ENCODE measurements at regions not wholly inside any gene's neighbourhood (a gene's known extent, or its start where the extent isn't known, plus 50 kb on each side); places are given as distances from the start of the nearest gene placed in this dataset.

DNA sequence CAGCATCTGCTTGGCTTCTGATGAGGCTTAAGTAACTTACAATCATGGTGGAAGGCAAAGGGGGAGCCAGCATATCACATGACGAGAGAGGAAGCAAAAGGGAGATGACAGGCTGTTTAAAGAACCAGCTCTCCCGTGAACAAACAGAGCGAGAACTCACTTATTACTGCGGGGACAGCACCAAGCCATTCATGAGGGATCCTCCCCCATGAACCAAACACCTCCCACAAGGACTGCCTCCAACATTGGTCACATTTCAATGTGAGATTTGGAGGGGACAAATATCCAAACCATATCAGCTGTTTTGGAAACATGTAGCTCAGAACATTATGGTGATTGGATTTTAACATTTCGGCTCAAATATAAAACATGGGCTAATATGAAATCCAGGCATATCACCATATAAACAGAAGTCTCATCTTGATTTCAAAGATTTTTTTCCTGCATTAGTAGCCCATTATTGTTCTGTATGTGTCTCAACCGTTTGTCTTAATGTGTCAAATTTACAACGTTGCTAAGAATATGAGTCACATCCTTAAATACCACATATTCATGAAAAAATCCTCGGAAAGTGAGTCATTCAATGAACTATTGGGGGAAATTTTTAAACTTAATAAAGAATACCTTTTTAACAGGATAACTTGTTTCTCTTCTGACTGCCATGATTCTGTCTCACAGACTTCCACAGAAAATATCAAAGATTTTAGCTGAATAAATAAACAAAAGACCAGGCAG is 894.3 kb downstream of the TFAP2A start:
- DNase-seq, result no peak

DNA sequence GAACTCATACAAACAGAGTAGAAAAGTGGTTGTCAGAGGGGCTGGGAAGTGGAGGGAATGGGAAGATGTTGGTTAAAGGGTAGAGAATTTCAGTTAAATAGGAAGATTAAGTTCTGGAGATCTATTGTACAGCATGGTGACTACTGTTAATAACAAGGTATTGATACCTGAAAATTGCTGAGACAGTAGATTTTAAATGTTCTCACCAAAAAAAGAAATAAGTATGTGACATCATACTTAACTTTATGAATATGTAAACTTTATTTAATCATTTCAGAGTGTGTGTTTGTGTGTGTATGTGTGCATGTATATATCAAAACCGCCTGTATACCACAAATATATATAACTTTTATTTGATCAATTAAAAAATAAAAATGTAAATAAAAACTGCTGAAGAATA is 896.4 kb downstream of the TFAP2A start:
- no peak for DNase-seq

DNA sequence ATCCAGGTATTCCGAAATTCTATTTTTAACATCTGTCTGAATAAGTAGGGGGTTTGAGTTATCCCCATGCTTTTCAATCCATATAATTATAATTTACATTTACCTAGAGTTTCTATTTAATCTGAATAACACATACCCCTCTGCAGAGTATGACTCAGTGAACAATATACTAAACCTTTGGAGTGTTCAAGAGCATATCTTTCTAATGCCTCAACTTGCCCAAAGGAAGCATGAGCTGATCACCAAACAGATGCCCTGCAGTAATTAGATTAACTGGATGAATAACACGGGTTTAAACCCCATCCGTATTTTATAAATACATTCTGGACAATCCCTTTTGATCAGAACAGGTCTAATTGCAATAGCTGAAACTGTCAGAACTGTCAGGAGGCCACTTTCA is 897.1 kb downstream of the TFAP2A start:
- DNase-seq, result no peak

DNA sequence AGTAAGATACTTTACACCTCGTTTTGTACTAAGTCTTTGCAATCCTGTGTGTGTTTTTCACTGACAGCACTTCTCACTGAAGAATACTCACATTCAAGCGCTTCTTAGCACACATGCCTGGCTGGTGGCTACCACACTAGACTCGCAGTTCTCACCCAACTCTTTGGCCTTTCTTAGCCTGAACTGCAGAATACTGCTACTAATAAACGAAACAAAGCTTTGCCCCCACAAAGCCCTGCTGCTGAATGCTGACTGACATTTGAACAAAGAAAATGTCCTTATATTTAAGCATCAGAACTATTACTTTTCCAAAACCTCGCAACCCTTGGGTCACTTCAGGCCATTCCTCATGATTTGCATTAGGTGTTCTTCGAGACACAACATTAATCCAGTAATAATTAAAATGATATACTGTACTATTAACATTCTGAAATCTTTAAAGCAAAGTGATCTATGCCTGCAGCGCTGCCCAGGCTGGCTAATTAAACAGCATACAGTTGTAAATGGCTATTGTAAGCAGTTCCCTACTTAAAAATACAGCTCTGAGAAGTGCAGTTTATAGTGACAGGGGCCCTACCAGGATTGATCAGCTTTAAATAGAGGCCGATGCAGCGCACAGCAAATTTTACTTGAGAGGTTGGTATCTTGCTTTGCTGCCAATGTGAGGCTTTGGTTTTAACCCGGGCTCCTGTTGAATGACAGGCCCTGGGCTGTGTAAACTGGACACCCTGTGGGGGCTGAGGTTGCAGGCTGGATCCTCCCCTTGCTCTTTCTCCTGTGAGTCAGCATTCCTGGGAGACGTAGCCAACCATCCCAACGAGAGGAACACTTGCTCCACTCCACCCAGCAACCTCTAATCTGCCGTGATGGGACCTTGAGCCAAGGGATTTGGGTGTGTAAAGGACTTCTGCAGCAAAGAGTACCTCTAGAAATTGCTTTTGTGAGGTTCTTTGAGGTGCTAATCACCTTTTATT is 899.0 kb downstream of the TFAP2A start:
- DNase-seq, result no peak

DNA sequence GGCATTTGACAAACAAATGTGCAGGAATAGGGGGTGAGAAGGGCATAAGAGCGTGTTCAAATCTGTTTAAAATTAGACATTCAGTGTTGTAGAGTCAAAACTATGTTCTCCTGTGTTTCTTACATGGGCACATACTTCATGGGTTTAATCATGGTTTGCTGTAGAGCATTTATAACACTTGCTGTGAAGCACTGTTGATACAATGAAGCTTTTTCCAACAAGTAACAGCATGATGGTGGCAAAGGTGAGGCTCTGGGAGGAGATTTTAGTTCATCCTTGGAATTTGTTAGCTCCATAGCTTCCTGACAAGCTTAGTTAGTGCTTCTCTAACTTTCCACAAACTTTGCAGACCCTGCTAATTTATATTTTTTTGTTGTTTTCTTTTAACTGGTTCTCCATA is 900.7 kb downstream of the TFAP2A start:
- no peak for DNase-seq

DNA sequence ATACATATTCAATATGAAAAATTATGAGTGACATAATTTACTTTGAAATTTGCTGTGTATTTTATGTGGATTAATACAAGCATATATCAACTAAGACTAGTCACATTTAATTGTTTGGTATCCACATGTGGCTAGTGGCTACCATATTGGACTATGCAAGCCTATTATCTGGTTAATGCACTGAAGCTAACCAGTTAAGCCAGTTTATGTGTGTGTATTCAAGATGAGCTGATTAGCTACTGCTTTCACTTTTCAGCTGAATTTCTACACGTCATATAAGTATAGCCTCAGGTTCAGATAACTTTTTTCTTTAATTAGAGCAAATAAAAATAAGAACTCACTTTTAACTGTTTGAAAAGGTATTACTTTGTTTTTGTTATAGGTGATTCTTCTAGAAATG is 903.7 kb downstream of the TFAP2A start:
- no peak for DNase-seq

DNA sequence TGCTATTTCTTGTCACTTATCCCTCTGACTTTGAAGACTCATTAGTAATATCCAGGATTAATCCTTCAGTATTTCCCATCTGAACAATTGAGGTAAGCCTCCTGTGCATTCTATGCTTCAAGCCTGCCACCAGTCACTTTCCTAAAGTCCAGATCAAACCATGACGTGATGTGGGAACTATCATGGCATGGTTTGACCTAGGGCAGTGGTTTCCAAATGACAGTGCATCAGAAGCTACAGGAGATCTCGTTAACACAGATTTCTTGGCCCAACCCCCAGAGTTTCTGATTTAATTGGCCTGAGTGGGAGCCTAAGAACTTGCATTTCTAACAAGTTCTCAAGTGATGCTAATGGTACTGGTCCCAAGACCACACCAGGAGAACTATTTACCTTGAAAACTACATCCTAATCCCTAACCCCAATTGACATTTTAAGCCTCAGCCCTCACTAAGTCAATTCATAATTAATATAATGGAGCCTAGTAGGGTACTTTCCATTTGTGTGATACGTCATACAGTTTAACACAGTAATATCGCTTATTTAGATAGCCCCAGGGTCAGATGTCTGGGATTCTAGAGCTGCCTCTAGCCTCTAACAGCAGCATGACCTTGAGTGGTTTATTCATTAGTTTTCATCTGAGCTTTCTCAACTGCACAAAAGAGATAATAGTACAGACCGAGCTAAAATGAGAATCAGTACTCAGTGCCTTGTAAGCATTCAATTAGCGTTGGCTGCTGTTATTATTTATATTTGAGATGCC is 907.6 kb downstream of the TFAP2A start:
- no peak for DNase-seq

DNA sequence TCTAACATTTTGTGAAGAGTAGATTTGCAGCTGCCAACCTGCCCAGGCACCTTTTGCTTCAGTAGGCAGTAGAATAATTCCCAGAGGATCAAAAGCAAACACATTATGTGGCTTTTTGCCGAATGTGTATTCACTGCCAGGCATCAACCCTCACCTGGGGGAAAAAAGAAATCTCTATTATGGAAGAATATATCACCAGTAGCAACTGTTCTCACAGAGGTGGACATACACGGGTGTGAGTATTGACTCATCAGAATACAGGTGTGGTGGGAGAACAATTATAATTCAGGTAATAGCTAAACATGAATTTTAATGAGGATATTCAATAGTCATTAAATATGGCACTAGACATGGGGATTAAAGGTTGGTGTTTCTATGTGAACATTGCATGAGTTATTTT is 910.7 kb downstream of the TFAP2A start:
- DNase-seq, result no peak

DNA sequence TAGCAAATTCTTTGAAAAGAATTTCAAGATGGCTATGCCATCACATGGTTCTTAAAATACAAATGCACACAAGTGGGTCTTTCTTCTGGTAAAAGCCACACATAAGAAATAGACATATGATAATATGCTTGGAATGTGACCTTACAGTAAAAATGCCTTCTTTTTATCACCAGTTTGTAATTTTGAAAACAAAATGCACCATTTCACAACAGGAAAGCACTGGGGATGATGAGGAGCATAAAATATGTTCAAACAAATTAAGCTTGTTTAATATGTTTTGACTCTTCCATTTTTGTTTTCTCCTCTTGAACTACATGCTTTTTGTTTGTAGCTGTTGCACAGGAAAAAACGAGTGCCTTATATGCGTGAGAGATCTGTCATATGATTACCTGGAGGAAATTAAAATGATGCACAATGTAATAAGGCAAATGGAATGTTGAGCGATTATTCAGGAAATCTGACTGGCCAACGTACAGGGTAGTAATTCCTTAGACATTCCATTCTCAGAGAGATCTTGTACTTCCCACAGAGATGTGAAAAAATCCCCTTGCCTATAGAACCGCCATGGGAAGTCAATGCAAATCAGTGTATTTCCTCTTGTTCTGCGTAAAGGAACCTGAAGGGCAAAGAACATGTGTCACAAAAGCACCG is 911.6 kb downstream of the TFAP2A start:
- no peak for DNase-seq

DNA sequence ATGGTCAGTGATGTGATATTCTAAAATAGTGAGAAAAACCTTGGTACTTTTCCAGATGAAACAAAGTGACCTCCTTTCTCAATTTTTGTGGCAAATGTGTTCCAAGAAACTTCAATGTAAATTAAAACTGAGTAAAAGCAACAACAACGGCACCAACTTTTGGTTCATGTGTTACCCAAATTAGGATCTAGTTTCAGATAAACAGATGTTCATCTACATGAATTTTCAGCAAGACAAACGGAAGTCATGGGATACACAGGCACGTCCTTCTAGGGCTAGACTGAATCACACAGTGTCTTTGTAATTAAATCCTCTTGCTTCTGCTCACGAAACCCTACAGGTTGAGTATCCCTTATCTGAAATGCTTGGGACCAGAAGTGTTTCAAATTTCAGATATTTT is 915.2 kb downstream of the TFAP2A start:
- no peak for DNase-seq

DNA sequence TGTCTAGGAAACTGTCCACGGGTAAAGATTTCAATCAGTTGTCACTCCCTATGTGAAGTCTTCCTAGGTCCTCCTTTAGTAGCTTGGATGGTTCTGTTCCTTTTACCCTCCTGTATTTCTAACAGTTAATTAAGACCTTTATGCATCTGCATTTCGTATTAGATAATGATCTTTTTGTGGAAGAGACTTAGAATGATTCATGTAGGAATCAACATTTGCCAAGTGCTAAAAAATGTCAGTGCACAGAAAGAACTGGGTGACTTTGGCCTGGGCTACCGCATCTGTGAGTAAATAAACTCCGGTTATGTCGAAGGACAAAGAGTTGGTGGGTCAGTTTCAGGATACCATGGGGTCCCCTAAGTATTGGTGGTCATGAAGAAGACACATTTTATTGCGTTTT is 918.0 kb downstream of the TFAP2A start:
- no peak for DNase-seq

DNA sequence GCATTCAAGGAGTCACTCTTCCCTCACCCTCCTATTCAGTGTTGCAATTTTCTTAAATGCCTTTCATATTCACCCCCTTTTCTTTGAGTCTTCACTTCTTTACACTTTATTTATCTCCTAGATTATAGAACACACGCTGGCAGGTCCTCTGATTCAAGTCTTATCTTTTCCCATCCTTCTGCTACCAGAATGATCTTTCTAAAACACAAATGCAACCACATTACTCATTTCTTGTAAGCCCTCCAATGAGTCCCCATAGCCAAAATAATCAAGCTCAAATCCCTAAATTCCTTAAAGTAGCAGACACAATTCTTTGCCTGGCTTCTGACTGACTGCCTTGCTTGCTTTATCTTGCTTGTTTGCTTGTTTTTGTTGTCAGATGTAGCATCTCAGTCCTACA is 920.0 kb downstream of the TFAP2A start:
- no peak for DNase-seq

DNA sequence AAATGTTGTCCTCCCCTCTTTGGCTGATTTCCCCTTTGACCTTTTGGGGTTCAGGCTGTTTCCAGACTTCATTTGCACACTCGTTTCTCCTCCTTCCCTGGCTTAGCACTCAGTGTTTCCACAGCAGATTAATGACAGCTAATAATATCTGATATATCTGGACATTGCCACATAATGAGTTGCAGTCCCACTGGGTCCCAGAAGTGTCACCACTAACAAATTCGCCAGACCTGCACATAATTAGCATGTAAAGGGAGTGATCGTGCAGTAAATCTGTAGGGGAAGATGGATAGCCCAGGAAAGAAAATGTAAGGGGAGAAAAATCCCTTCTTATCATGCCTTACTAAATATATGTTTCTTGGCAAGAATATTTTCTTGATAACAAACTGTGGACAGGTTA is 922.1 kb downstream of the TFAP2A start:
- no peak for DNase-seq

DNA sequence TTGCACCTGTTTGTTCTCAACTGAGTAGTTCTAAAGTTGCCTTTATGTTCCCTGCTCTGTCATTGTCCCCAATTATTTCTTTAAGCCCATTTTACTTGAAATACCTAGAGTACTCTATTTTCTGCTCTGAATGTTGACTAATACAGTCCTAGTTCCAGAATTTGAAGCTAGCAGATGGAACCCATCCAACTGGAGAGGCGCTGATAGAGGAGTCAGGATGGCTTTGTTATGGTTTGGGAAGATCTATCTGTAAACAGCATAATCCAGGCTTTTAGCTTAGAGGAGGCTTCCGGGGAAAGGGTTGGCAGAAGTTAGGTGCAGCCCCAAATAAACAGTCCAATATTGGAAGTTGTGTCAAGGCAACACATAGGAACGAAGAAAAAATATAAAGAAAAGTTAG is 927.7 kb downstream of the TFAP2A start:
- no peak for DNase-seq

DNA sequence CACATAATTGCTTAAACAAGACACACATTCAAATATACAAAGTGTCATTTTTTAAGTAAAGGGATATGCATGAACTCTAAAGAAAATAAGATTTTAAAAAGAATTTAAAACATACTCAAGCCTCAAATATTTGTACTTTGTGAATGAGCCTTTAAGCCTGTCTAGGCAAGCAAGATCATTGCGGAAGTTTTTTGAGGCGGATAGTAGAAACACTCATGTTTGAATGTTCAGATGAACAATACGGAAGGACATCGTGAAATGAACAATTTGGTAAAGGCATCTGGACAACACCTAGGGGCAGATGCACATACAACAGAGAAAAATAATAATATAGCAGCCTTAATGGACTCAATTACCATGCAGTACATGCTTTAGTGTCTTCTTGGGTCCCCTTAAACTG is 928.9 kb downstream of the TFAP2A start:
- no peak for DNase-seq

DNA sequence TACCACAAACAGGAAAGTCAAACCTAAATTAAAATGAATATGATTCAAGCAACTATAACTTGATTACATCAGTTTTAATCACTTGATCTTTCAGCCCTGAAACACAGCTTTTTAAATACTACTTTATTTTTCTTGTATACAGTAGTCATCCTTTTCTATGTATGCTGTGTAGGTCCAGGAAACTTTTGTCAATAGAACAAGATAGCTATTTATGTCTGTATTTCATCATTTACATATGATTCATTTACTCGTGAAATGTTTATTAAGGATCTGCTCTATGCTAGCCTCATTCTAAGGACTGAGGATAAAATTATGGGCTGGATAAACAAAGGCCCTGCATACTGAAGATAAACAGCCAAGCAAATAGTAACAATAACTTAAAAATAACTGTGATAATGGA is 930.2 kb downstream of the TFAP2A start:
- no peak for DNase-seq

DNA sequence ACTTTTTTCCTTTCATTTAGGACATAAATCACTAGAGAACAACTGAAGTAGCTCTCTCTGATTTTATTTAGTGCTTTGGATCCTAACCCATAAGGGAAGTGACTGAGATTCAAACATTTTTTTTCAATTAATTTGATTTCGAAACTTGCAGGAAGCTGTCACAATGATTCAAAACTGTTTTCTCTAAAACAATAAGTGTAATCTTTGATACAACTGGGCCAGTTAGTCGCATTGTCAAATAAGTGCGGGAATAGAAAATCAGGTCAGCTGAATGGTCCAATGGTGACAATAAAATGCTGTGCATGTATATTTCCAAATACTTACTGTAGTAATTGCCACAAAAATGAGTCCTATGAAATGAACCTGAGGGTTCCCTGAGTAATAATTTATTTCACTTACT is 930.8 kb downstream of the TFAP2A start:
- DNase-seq, result no peak

DNA sequence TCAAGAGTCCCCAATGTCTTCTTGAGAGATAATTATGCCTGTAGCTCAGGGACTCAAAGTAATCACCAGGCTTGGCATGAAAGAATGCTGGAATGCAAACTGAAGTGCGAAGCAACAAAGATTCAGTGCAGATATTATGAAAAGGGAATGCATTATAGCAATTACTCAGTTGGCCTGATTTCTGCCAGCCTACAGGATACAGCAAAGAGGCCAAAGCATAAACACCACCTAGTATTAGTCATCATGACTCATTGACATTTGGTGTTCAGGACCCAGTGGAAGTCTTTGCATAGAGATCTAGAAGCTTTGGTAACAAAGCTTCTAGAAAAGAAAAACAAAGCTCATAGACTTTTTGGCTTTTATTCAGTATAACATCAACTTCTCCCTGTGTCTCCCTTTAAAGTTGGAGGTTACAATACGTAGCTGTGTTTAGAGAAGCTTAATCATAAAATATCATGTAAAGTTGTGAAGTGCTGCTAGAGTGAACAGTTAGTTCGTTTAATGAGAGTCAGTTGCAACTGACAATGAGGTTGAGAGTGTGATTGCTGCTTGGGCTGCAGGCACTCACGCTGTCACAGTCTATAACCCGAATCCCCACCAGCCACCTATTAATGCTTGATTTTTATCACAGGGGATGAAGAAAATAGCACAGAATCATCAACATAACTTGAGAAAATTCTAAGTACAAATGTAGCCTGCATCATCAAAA is 932.7 kb downstream of the TFAP2A start:
- no peak for DNase-seq

DNA sequence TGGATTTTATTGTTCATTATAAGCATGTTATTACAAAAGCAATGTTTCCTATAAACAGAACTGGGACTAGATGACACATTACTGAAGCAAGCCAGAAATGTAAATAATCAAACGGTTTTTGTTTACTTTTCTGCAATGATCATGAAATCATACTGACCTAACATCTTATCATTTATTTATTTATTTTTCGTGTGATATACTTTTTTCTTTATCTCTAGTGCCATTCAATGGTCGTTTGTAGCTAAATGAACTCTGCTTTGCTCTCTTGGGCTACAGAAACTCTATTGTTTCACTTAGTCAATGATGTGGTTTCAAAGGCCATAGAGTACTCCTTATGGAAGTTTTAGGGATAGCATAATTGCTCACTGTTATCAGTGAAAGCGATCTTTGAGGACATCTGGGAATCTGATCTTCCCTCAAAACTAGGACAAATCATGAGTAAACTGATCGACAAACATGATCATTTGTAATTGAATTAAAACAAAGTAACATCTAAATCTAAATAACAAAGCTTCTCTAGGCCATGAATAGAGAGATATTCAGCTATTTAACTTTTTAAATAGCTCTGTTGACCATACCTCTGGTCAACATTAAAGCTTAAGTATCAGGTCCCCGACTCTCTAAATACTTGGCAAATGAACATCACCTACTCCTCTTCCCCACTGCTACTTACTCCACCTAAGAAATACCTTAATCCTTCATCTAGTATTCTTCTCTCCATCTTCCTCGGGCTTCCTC is 933.4 kb downstream of the TFAP2A start:
- DNase-seq, result no peak

DNA sequence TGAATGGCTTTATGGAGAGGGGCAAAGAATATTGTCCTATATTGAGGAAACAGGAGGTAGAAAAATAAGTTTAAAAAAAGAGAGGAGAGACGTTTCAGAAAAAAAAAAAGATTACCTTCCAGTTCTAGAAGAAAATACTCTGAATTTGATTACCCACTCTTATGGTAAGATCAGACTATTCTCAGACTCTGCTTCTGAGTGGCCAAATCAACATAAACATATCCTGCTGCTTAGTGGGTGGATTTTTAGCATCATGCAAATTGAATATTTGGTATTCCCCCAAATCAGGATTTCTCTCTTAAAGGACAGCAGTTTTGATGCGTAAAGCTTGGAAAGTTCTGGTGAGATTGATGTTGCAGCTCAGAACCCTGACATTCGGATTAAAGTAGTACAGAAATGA is 946.6 kb downstream of the TFAP2A start:
- DNase-seq, result no peak

DNA sequence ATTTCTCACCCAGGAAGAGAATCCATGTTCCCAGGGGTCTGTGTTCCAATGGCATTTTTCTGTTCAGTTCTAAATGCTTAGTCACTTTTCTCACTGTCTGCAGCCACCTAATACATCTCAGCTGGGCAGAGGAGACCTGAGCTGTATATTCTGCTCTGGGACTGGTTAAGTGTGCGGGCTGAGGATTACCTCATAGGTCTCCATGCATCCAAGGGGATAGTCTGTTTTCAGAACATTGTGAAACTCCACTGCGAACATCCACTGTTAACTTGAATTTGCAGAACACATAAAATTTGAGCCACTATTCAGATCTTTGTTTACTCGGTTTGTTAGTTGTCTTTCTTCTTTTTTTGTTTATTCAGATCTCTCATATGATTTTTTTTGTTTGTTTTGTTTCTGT is 947.1 kb downstream of the TFAP2A start:
- no peak for DNase-seq

Data from occipital lobe (tissue), 1 donor.